HEK293 (cell line): ENCODE measurements at regions not wholly inside any gene's neighbourhood (a gene's known extent, or its start where the extent isn't known, plus 50 kb on each side); places are given as distances from the start of the nearest gene placed in this dataset.
A peak's percentile ranks its signal among the peaks of the same experiment; 100 is the strongest.

ENCODE experiments used
- CTCF ChIA-PET: fragments of 350-600 bp; formaldehyde crosslinking; extraction: SDS; loops from one replicate; lab custom pipeline; 2021; ENCODE audit warnings: antibody characterized with exemption; lab: Yijun Ruan, JAX
- POLR2A ChIA-PET: fragments of 300-600 bp; formaldehyde crosslinking; extraction: SDS; loops from one replicate; lab custom pipeline; 2020; ENCODE audit warnings: antibody characterized with exemption, inconsistent platforms; lab: Yijun Ruan, JAX
- H3K27ac ChIP-seq: fragments of 200-500 bp; sonication (Bioruptor generic); 2 replicates; pipeline ENCODE4 v1.5.1; 2014; ENCODE audit warnings: low read depth, low read length, control low read depth, inconsistent platforms; ENCODE audit errors: extremely low read depth
- H3K36me3 ChIP-seq, 2 experiments: fragments of 200-500 bp in 1 of 2; sonication (Bioruptor generic) in 1 of 2; 1 replicate in 1 of 2; 2 replicates in 1 of 2; pipeline ENCODE4 v1.5.1; 2014 to 2017; ENCODE audit warnings: inconsistent platforms in 2 of 2, low read length in 2 of 2; ENCODE audit not compliant: control insufficient read depth in 2 of 2, insufficient read depth in 1 of 2
- H3K4me1 ChIP-seq: fragments of 200-500 bp; sonication (Bioruptor generic); 2 replicates; pipeline ENCODE4 v1.5.1; 2014; ENCODE audit warnings: mild to moderate bottlenecking, low read length, inconsistent platforms; ENCODE audit not compliant: control insufficient read depth, insufficient read depth
- H3K4me3 ChIP-seq: 2 replicates; pipeline ENCODE4 v1.5.1; 2011; ENCODE audit warnings: low read depth, mild to moderate bottlenecking, control low read depth, low read length, moderate library complexity
- H3K9me3 ChIP-seq: fragments of 200-500 bp; sonication (Bioruptor generic); 2 replicates; pipeline ENCODE4 v1.5.1; 2014; ENCODE audit warnings: low read depth, low read length, inconsistent platforms; ENCODE audit not compliant: control insufficient read depth, insufficient read depth
- BCL11B ChIP-seq: fragments of 450-650 bp; formaldehyde crosslinking; IDR thresholded peaks from 2 replicates; pipeline ENCODE4 v1.5.1; 2016; ENCODE audit warnings: low read depth, missing biosample characterization, missing genetic modification characterization
- GLIS1 ChIP-seq: fragments of 450-650 bp; formaldehyde crosslinking; IDR thresholded peaks from 2 replicates; pipeline ENCODE4 v1.5.1; 2016; ENCODE audit warnings: missing biosample characterization, missing genetic modification characterization
- HOXD13 ChIP-seq: sonication (generic); formaldehyde crosslinking; IDR thresholded peaks from 2 replicates; pipeline ENCODE4 v1.8.0; 2022; ENCODE audit warnings: missing genetic modification reagents, borderline replicate concordance
- IKZF3 ChIP-seq: fragments of 450-650 bp; IDR thresholded peaks from 2 replicates; pipeline ENCODE4 v1.5.0; 2018; ENCODE audit warnings: missing biosample characterization, mild to moderate bottlenecking, missing genetic modification characterization, moderate library complexity
- KLF17 ChIP-seq: fragments of 450-650 bp; formaldehyde crosslinking; IDR thresholded peaks from 2 replicates; pipeline ENCODE4 v1.5.1; 2016; ENCODE audit warnings: missing biosample characterization, missing genetic modification characterization
- KLF8 ChIP-seq: fragments of 450-650 bp; formaldehyde crosslinking; IDR thresholded peaks from 2 replicates; pipeline ENCODE4 v1.5.1; 2016; ENCODE audit warnings: missing biosample characterization, missing genetic modification characterization
- PATZ1 ChIP-seq: fragments of 450-650 bp; formaldehyde crosslinking; IDR thresholded peaks from 2 replicates; pipeline ENCODE4 v1.5.1; 2016; ENCODE audit warnings: missing biosample characterization, missing genetic modification characterization
- SP3 ChIP-seq: fragments of 450-650 bp; formaldehyde crosslinking; IDR thresholded peaks from 2 replicates; pipeline ENCODE4 v1.5.1; 2016; ENCODE audit warnings: missing biosample characterization, missing genetic modification characterization
- ZBTB10 ChIP-seq: fragments of 450-650 bp; formaldehyde crosslinking; IDR thresholded peaks from 2 replicates; pipeline ENCODE4 v1.5.1; 2016; ENCODE audit warnings: missing biosample characterization, missing genetic modification characterization
- ZNF146 ChIP-seq: fragments of 450-650 bp; formaldehyde crosslinking; IDR thresholded peaks from 2 replicates; pipeline ENCODE4 v1.5.1; 2016; ENCODE audit warnings: missing biosample characterization, missing genetic modification characterization
- ZNF148 ChIP-seq: fragments of 450-650 bp; formaldehyde crosslinking; IDR thresholded peaks from 2 replicates; pipeline ENCODE4 v1.5.0; 2017; ENCODE audit warnings: missing biosample characterization, missing genetic modification characterization, borderline replicate concordance
- ZNF184 ChIP-seq: fragments of 450-650 bp; IDR thresholded peaks from 2 replicates; pipeline ENCODE4 v1.5.1; 2018; ENCODE audit warnings: missing biosample characterization, mild to moderate bottlenecking, missing genetic modification characterization
- ZNF23 ChIP-seq: fragments of 450-650 bp; formaldehyde crosslinking; IDR thresholded peaks from 2 replicates; pipeline ENCODE4 v1.5.1; 2016; ENCODE audit warnings: missing biosample characterization, missing genetic modification characterization, borderline replicate concordance
- ZNF416 ChIP-seq: fragments of 450-650 bp; formaldehyde crosslinking; IDR thresholded peaks from 2 replicates; pipeline ENCODE4 v1.5.1; 2016; ENCODE audit warnings: missing biosample characterization, missing genetic modification characterization
- ZNF449 ChIP-seq: fragments of 450-650 bp; formaldehyde crosslinking; IDR thresholded peaks from 2 replicates; pipeline ENCODE4 v1.5.1; 2017; ENCODE audit warnings: missing biosample characterization, mild to moderate bottlenecking, missing genetic modification characterization, moderate library complexity
- ZNF558 ChIP-seq: fragments of 450-650 bp; formaldehyde crosslinking; IDR thresholded peaks from 2 replicates; pipeline ENCODE4 v1.5.1; 2016; ENCODE audit warnings: missing biosample characterization, missing genetic modification characterization
- ZNF624 ChIP-seq: fragments of 450-650 bp; formaldehyde crosslinking; IDR thresholded peaks from 2 replicates; pipeline ENCODE4 v1.5.1; 2017; ENCODE audit warnings: missing biosample characterization, missing genetic modification characterization
- ZNF639 ChIP-seq: fragments of 450-650 bp; formaldehyde crosslinking; IDR thresholded peaks from 2 replicates; pipeline ENCODE4 v1.5.1; 2016; ENCODE audit warnings: missing biosample characterization, missing genetic modification characterization
- ZNF677 ChIP-seq: fragments of 450-650 bp; IDR thresholded peaks from 2 replicates; pipeline ENCODE4 v1.5.0; 2018; ENCODE audit warnings: missing biosample characterization, mild to moderate bottlenecking, missing genetic modification characterization, moderate library complexity
- ZNF785 ChIP-seq: fragments of 450-650 bp; formaldehyde crosslinking; IDR thresholded peaks from 2 replicates; pipeline ENCODE4 v1.5.1; 2016; ENCODE audit warnings: missing biosample characterization, missing genetic modification characterization
- ZSCAN30 ChIP-seq: fragments of 450-650 bp; IDR thresholded peaks from 2 replicates; pipeline ENCODE4 v1.5.1; 2018; ENCODE audit warnings: missing biosample characterization, mild to moderate bottlenecking, missing genetic modification characterization, moderate library complexity

GRCh38 chr17:71402661-71403141 is 718.1 kb upstream of the SOX9 start:
- CTCF ChIA-PET = no interaction called here

GRCh38 chr17:71405101-71405500 is 715.7 kb upstream of the SOX9 start:
- no peak for TF ChIP-seq ZNF639 (tag by site-specific recombination)
- no peak for TF ChIP-seq ZNF23 (tag by site-specific recombination)
- TF ChIP-seq HOXD13 (CRISPR knock-in tag) = no peak
- no peak for TF ChIP-seq ZSCAN30 (tag by site-specific recombination)
- TF ChIP-seq ZBTB10 (tag by site-specific recombination) = no peak
- TF ChIP-seq ZNF785 (tag by site-specific recombination) = no peak
- TF ChIP-seq ZNF146 (tag by site-specific recombination) = no peak
- no peak for TF ChIP-seq ZNF449 (tag by site-specific recombination)
- no peak for TF ChIP-seq ZNF558 (tag by site-specific recombination)
- no peak for TF ChIP-seq ZNF677 (tag by site-specific recombination)
- no peak for TF ChIP-seq PATZ1 (tag by site-specific recombination)
- no peak overlapping the region for H3K27ac ChIP-seq
- POLR2A ChIA-PET = no interaction called here

More at GRCh38 chr17:71402661-71403141, 718.1 kb upstream of the SOX9 start:
- no peaks in the 10 kb centered on the region for H3K36me3 ChIP-seq
- no peaks in the 10 kb centered on the region for H3K9me3 ChIP-seq
- H3K4me3 ChIP-seq = no peak overlapping the region
- peaks cover 13% of the 10 kb centered on the region; the same call in 1 of the 2 replicates for H3K4me1 ChIP-seq
- peak overlapping the region; percentile 44; the same call in 1 of the 2 replicates for H3K27ac ChIP-seq
- TF ChIP-seq ZNF416 (tag by site-specific recombination) = no peak
- peak; percentile 88 for TF ChIP-seq GLIS1
- TF ChIP-seq, all 188 proteins: peak for 1
- POLR2A ChIA-PET = no interaction called here

GRCh38 chr17:71407981-71408380 is 712.8 kb upstream of the SOX9 start:
- Histone ChIP-seq H3K4me3 (no peak overlapping the region), H3K4me1 (peaks cover 4% of the 10 kb centered on the region; the same call in 1 of the 2 replicates), H3K9me3 (no peaks in the 10 kb centered on the region), H3K36me3 (no peaks in the 10 kb centered on the region), H3K27ac (no peak overlapping the region)
- ChIA-PET CTCF (interaction anchor here (0.5 to 1.0 kb wide), 4 partner anchors 16 to 713 kb away, joined by 3 to 6 read pairs (median 3); partner anchors contain the start of gene SOX9), POLR2A (no interaction called here)
- TF ChIP-seq ZNF624 (tag by site-specific recombination) (no peak), KLF8 (tag by site-specific recombination) (no peak), BCL11B (no peak), SP3 (tag by site-specific recombination) (no peak), IKZF3 (no peak), ZNF148 (tag by site-specific recombination) (no peak), KLF17 (no peak), ZNF184 (tag by site-specific recombination) (no peak)

More at GRCh38 chr17:71405101-71405500, 715.7 kb upstream of the SOX9 start:
- Histone ChIP-seq H3K9me3 (no peaks in the 10 kb centered on the region), H3K36me3 (no peaks in the 10 kb centered on the region), H3K4me3 (no peak overlapping the region), H3K4me1 (peaks cover 11% of the 10 kb centered on the region; the same call in 1 of the 2 replicates)
- CTCF ChIA-PET = no interaction called here
